ENCODE measurements at regions not wholly inside any gene's neighbourhood (a gene's known extent, or its start where the extent isn't known, plus 50 kb on each side); places are given as distances from the start of the nearest gene placed in this dataset.

DNA sequence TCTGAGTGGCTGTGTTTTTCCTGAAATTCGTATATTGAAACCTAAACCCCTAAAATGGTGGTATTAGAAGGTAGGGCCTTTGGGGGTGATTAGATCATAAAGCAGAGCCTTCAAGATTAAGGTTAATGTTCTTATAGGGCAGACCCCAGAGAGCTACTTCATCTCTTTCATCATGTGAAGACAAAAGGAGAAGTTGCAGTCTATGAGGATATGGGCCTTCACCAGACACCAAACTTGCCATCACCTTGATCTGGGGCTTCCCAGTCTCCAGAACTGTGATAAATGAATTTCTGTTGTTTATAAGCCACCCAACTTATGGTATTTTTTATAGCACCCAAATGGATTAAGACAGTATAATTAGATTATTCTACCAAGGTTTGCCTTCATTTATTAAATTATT is 275.0 kb upstream of the ATP2B1 start:
- no peak for TF ChIP-seq POLR2A (IDR thresholded peaks at IDR 0.05; ENCODE audit: low read depth, low read length)
- DNase-seq (ENCODE audit: insufficient read length, low spot score): no peak
- FAIRE-seq: no peak

- FAIRE-seq (peak; percentile 27), DNase-seq (ENCODE audit: insufficient read length, low spot score) (no peak)
- TF ChIP-seq POLR2A (IDR thresholded peaks at IDR 0.05; ENCODE audit: low read depth, low read length): no peak
Observed at GRCh38 chr12:89980236-89980635, 271.6 kb upstream of the ATP2B1 start.

- no peak for TF ChIP-seq POLR2A (IDR thresholded peaks at IDR 0.05; ENCODE audit: low read depth, low read length)
- DNase-seq (ENCODE audit: insufficient read length, low spot score) (no peak), FAIRE-seq (no peak)
Observed at GRCh38 chr12:89977405-89978085, 268.9 kb upstream of the ATP2B1 start.

DNA sequence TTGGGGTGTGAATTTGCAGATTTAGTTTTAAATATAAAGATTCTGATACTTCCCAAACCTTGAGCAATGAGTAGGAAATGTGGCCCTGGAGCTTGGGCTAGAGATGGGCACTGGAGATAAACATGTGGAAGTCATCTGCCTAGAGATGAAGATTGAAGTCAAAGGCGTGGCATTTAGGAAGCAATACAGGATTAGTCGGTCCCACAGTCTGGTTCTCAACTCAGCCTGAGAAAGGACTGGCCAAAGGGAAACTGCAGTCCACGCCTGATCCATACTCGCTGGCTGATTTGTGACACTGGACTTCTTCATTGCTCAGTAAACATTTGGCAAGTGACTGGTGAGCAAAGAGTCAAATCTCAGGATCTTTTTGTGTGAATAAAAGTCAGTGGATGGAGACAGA is 268.2 kb upstream of the ATP2B1 start:
- DNase-seq (ENCODE audit: insufficient read length, low spot score) (no peak), FAIRE-seq (no peak)
- TF ChIP-seq POLR2A (IDR thresholded peaks at IDR 0.05; ENCODE audit: low read depth, low read length): no peak

DNA sequence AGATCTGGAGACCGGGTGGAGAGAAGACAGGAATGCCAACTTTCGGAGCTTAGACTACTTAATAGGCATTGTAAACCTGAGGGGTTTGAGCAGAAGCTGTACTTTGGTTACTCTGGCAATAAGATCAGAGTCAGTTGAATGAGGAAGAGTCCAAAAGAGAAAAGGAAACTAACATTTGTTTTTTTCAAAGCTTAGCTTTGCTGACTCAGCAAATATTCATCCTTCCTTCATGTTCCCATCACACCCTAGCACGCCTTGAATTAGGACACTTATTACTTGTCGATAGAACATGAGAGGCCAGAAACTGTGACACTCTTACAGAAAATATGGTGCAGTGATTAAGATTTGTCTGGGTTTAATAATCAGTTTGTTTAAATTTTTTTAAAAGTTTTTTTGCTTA is 266.9 kb upstream of the ATP2B1 start:
- DNase-seq (ENCODE audit: insufficient read length, low spot score) (no peak), FAIRE-seq (no peak)
- TF ChIP-seq POLR2A (IDR thresholded peaks at IDR 0.05; ENCODE audit: low read depth, low read length): no peak

- TF ChIP-seq POLR2A (IDR thresholded peaks at IDR 0.05; ENCODE audit: low read depth, low read length): no peak
- no peak for FAIRE-seq
- no peak for DNase-seq (ENCODE audit: insufficient read length, low spot score)
Observed at GRCh38 chr12:89971880-89972279, 263.2 kb upstream of the ATP2B1 start.

GRCh38 chr12:89970722-89971121 is 262.1 kb upstream of the ATP2B1 start:
- no peak for DNase-seq (ENCODE audit: insufficient read length, low spot score)
- no peak for FAIRE-seq
- no peak for TF ChIP-seq POLR2A (IDR thresholded peaks at IDR 0.05; ENCODE audit: low read depth, low read length)

GRCh38 chr12:89969093-89969492 is 260.5 kb upstream of the ATP2B1 start:
- FAIRE-seq: no peak
- no peak for DNase-seq (ENCODE audit: insufficient read length, low spot score)
- no peak for TF ChIP-seq POLR2A (IDR thresholded peaks at IDR 0.05; ENCODE audit: low read depth, low read length)

GRCh38 chr12:89968151-89968700 is 259.6 kb upstream of the ATP2B1 start:
- FAIRE-seq: no peak
- TF ChIP-seq POLR2A (IDR thresholded peaks at IDR 0.05; ENCODE audit: low read depth, low read length): no peak

DNA sequence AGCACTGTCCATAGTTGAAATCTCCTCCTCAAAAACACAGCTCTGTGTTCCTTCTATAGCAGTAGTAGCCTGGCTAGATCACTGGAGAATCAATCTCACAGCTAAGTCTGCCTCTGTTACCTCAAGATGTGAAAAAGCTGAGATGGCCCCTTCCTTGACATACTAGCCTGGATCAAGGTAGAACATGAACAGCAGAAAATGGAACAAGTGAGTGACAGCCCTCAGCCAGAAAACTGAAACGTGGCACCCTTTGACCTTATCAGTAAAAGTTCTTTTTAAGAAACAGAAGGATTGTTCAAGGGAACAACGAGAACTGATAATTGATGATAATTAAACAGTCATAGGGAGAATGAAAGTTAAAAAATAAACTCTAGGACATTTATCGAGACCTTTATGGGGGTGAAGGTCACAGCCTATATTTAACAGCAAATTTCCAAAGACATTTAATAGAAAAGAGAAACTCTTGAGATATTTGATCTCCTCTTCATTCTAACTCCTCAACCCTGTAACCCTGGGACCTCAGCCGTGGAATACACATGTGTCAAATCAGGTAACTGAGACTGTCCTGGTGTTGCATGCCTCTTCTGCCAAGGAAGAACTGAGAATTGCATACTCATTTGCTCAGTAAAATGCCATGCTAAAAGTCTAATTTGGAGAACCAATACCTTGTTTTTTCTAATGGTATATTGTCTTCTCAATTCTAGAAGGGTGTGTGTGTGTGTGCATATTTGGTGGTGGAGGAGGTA is 258.0 kb upstream of the ATP2B1 start:
- DNase-seq (ENCODE audit: insufficient read length, low spot score) (no peak), FAIRE-seq (no peak)
- no peak for TF ChIP-seq POLR2A (IDR thresholded peaks at IDR 0.05; ENCODE audit: low read depth, low read length)

More at GRCh38 chr12:89968151-89968700, 259.6 kb upstream of the ATP2B1 start:
- no peak for DNase-seq (ENCODE audit: insufficient read length, low spot score)

GRCh38 chr12:89965993-89966392 is 257.4 kb upstream of the ATP2B1 start:
- no peak for FAIRE-seq
- no peak for DNase-seq (ENCODE audit: insufficient read length, low spot score)
- no peak for TF ChIP-seq POLR2A (IDR thresholded peaks at IDR 0.05; ENCODE audit: low read depth, low read length)

DNA sequence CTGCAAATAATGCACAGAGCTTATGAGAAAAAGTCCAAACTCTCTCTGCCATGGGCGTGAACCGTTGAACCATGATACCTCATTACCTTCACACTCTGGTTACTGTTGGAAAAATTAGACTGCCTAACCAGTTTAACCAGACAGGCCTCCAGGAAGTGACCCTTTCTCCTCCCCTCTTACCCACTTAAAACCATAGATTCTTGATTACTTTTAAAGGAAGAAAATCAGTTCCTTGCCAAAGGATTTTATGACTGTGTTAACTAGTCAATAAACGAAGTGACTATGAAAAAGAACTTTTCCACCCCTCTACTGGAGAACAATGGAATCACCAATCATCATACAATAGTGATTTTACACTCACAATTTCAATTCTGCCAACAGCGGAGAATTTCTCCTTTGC is 254.0 kb upstream of the ATP2B1 start:
- FAIRE-seq (peak; percentile 79), DNase-seq (ENCODE audit: insufficient read length, low spot score) (no peak)
- no peak for TF ChIP-seq POLR2A (IDR thresholded peaks at IDR 0.05; ENCODE audit: low read depth, low read length)

DNA sequence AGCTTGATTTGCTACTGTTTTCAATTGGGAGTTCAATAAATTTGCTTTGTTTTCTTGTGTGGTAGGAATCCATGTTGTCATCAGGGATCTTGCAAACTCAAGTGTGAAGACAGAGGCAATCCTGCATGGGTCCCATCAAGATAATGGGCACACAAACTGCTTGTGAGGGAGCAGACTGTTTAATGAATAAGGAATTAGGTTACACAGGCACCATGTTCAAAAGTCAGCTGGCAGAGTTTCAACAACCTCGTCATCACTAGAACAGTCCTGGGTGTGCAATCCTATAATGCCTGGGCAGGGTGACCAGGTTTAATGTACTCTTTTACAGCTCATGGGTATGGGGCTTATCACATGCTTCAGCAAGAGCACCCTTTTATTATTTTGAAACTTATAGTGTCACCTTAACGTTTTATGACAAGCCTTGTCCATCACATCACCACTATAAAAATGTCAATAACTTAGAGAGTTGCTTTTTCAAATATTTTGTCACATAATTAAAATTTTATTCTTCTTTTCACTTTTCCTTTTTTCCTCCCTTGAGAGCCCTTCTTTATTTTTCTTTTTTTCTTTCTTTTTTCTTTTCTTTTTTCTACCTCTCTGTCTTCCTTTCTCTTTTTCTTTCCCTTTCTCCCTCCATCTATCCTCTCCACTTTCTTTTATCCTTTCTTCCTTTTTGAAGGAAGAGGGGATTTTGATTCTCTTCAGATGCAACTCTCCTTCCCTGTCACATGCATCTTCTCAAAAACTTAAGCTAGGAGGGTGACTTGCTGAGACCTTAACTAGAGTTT is 252.2 kb upstream of the ATP2B1 start:
- TF ChIP-seq POLR2A (IDR thresholded peaks at IDR 0.05; ENCODE audit: low read depth, low read length): no peak
- FAIRE-seq (peak; percentile 90), DNase-seq (ENCODE audit: insufficient read length, low spot score) (no peak)

DNA sequence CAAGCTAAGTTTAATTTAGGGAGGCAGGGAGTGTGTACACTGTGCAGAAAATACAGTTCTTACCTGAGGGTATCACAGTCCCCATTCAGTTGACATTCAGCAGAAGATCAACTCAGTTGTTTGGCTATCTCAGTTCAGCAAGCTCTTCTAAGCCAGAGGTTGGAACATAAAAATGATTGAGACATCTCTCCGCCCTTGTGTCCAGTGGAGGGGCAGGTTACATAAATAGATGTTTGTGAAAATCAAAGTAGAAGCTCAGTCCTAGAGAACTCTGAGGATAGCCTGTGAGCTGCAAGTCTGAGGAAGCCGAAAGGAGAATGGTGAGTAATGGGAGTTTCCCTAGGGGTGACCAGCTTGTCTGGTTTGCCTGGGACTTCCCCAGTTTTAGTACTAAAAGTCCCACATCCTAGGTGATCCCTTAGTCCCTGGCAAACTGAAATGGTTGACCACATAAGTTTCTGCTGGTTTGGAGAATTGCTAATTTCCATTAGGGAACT is 251.4 kb upstream of the ATP2B1 start:
- no peak for DNase-seq (ENCODE audit: insufficient read length, low spot score)
- TF ChIP-seq POLR2A (IDR thresholded peaks at IDR 0.05; ENCODE audit: low read depth, low read length): no peak
- FAIRE-seq: peak; percentile 86
